NT2/D1 (cell line): ENCODE measurements at regions not wholly inside any gene's neighbourhood (a gene's known extent, or its start where the extent isn't known, plus 50 kb on each side); places are given as distances from the start of the nearest gene placed in this dataset.

Experiments
- SUZ12 ChIP-seq: IDR thresholded peaks from 2 replicates; pipeline ENCODE4 v1.6.1; 2011; ENCODE audit not compliant: insufficient read length, insufficient read depth; ENCODE audit errors: extremely low read depth
- ZNF274 ChIP-seq: IDR thresholded peaks from 2 replicates; pipeline ENCODE4 v1.6.1; 2011; ENCODE audit warnings: mild to moderate bottlenecking, low read depth, low read length

- TF ChIP-seq SUZ12 (no peak), ZNF274 (no peak)
These were observed 121.4 kb downstream of the KCNRG start for GRCh38 chr13:50136678-50137077.
